Upper lobe of right lung (tissue), 1 donor: ENCODE measurements at regions not wholly inside any gene's neighbourhood (a gene's known extent, or its start where the extent isn't known, plus 50 kb on each side); places are given as distances from the start of the nearest gene placed in this dataset.

Experiments
- ATAC-seq: fragments of 200-7000 bp; cut with Tn5 transposase; one replicate; pipeline ENCODE4 v1.9.1; 2020; ENCODE audit warnings: mild to moderate bottlenecking, moderate library complexity
- DNase-seq: peaks from one replicate; pipeline ENCODE4 v3.0.0-alpha.2; 2020
- H3K27ac ChIP-seq: fragments of 200-600 bp; one replicate; pipeline ENCODE4 v1.8.0; 2022
- H3K27me3 ChIP-seq: fragments of 200-600 bp; one replicate; pipeline ENCODE4 v1.8.0; 2022; ENCODE audit warnings: mild to moderate bottlenecking
- H3K36me3 ChIP-seq: fragments of 200-600 bp; one replicate; pipeline ENCODE4 v1.8.0; 2022
- H3K4me1 ChIP-seq: fragments of 200-600 bp; one replicate; pipeline ENCODE4 v1.8.0; 2022
- H3K4me3 ChIP-seq: fragments of 200-600 bp; one replicate; pipeline ENCODE4 v1.8.0; 2022; ENCODE audit warnings: mild to moderate bottlenecking
- H3K9me3 ChIP-seq: fragments of 200-600 bp; one replicate; pipeline ENCODE4 v1.8.0; 2022
- CTCF ChIP-seq: fragments of 200-600 bp; IDR thresholded peaks from one replicate; pipeline ENCODE4 v1.8.0; 2022; ENCODE audit warnings: antibody characterized with exemption
- intact Hi-C: fragments of 100-400 bp; cut with DNase I; formaldehyde crosslinking; loops from one replicate; pipeline ENCODE4 v1.11.0; 2022
- donor health status: DM: no; HTN: yes; CAD: no; lungs with severe emphysema.

- no peak for DNase-seq
- no peak for TF ChIP-seq CTCF
- Histone ChIP-seq H3K4me1 (no peaks in the 10 kb centered on the region), H3K36me3 (no peaks in the 10 kb centered on the region), H3K27ac (no peak overlapping the region), H3K9me3 (no peaks in the 10 kb centered on the region), H3K27me3 (no peaks in the 10 kb centered on the region), H3K4me3 (no peak overlapping the region)
- no peak for ATAC-seq
- intact Hi-C loops: no loop called here
Measured at GRCh38 chr6:15079288-15079817, 166.5 kb upstream of the JARID2 start.

- H3K4me3 ChIP-seq: no peak overlapping the region
- no peak for TF ChIP-seq CTCF
- H3K4me1 ChIP-seq: no peaks in the 10 kb centered on the region
- intact Hi-C loops: no loop called here
- ATAC-seq (no peak), DNase-seq (no peak)
- H3K27me3 ChIP-seq: no peaks in the 10 kb centered on the region
- H3K27ac ChIP-seq: no peak overlapping the region
- H3K36me3 ChIP-seq: no peaks in the 10 kb centered on the region
- H3K9me3 ChIP-seq: no peaks in the 10 kb centered on the region
Measured at GRCh38 chr6:15080895-15081294, 165.0 kb upstream of the JARID2 start.

DNA sequence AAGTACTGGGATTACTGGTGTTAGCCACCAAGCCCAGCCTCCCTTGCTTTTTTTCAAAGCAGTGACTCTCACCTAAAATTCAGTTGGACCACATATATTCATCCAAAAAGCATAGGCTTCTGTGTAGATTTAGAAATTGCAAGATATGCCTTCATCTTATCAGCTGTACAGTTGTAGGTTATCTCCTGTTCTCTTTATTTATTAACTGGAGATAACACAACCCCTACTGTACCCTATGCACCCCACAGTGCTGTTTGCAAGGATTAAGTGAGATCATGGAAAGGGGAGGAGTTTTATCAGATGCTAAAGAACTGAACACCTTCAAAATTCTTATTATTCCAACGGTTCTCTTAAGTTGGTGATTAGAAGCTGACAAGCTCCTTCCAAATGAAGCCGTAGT lies 164.4 kb upstream of the JARID2 start:
- Histone ChIP-seq H3K27me3 (no peaks in the 10 kb centered on the region), H3K27ac (no peak overlapping the region), H3K4me3 (no peak overlapping the region), H3K4me1 (no peaks in the 10 kb centered on the region), H3K36me3 (no peaks in the 10 kb centered on the region), H3K9me3 (no peaks in the 10 kb centered on the region)
- intact Hi-C loops: no loop called here
- no peak for TF ChIP-seq CTCF
- no peak for DNase-seq
- no peak for ATAC-seq

DNA sequence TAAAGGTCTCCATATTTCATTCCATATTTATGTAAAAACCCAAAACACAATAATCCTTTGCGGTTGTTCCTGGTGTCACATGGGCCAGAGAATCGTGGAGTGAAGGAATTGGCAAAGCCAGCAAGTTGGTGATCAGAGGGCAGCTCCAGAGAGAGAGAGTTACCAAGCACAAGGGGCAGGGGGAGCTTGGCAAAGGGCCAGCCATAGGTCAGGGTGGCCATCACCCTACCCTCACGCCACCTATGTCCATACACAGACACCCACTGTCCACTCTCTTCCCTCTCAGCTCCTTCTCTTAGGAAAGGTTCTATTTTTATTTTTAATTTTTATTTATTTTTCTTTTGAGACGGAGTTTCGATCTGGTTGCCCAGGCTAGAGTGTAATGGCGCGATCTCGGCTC lies 163.2 kb upstream of the JARID2 start:
- H3K4me3 ChIP-seq: no peak overlapping the region
- intact Hi-C loops: no loop called here
- TF ChIP-seq CTCF: no peak

GRCh38 chr6:15086348-15087158 lies 159.3 kb upstream of the JARID2 start:
- TF ChIP-seq CTCF: no peak
- Histone ChIP-seq H3K36me3 (no peaks in the 10 kb centered on the region), H3K27me3 (no peaks in the 10 kb centered on the region), H3K4me3 (no peak overlapping the region), H3K4me1 (peaks cover 7% of the 10 kb centered on the region), H3K9me3 (no peaks in the 10 kb centered on the region), H3K27ac (no peak overlapping the region)
- ATAC-seq (no peak), DNase-seq (no peak)
- intact Hi-C loops: no loop called here

More for the DNA sequence above, 163.2 kb upstream of the JARID2 start:
- ATAC-seq (no peak), DNase-seq (no peak)
- Histone ChIP-seq H3K4me1 (no peaks in the 10 kb centered on the region), H3K27me3 (no peaks in the 10 kb centered on the region), H3K36me3 (no peaks in the 10 kb centered on the region), H3K27ac (no peak overlapping the region), H3K9me3 (no peaks in the 10 kb centered on the region)
